ENCODE measurements at regions not wholly inside any gene's neighbourhood (a gene's known extent, or its start where the extent isn't known, plus 50 kb on each side); places are given as distances from the start of the nearest gene placed in this dataset.

- no peak for TF ChIP-seq EZH2phosphoT487 (IDR thresholded peaks at IDR 0.05; ENCODE audit: borderline replicate concordance, low read length)
- TF ChIP-seq, protein P1, sequence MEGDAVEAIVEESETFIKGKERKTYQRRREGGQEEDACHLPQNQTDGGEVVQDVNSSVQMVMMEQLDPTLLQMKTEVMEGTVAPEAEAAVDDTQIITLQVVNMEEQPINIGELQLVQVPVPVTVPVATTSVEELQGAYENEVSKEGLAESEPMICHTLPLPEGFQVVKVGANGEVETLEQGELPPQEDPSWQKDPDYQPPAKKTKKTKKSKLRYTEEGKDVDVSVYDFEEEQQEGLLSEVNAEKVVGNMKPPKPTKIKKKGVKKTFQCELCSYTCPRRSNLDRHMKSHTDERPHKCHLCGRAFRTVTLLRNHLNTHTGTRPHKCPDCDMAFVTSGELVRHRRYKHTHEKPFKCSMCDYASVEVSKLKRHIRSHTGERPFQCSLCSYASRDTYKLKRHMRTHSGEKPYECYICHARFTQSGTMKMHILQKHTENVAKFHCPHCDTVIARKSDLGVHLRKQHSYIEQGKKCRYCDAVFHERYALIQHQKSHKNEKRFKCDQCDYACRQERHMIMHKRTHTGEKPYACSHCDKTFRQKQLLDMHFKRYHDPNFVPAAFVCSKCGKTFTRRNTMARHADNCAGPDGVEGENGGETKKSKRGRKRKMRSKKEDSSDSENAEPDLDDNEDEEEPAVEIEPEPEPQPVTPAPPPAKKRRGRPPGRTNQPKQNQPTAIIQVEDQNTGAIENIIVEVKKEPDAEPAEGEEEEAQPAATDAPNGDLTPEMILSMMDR (conservative IDR thresholded peaks at IDR 0.05; ENCODE audit: low read depth, low read length), result no peak
Measured at GRCh38 chr7:84447636-84448293, 253.2 kb upstream of the SEMA3A start.

Measured in PC-3 (cell line).